Fibroblast of lung (primary cell): ENCODE measurements at regions not wholly inside any gene's neighbourhood (a gene's known extent, or its start where the extent isn't known, plus 50 kb on each side); places are given as distances from the start of the nearest gene placed in this dataset.

ENCODE experiments used
- DNase-seq, 2 donors: peaks; one replicate each; pipeline versions ENCODE4 v3.0.0 to v3.0.0-alpha.2; 2010; ENCODE audit warnings: low read depth in 2 of 2
- H2AFZ ChIP-seq: 2 replicates; pipeline ENCODE4 v1.5.1; 2012; ENCODE audit warnings: low read length, control low read depth, inconsistent platforms
- H3K27ac ChIP-seq: 2 replicates; pipeline ENCODE4 v1.5.1; 2011; ENCODE audit warnings: low read length, control low read depth; ENCODE audit not compliant: insufficient read depth
- H3K27me3 ChIP-seq: 2 replicates; pipeline ENCODE4 v1.5.1; 2011; ENCODE audit warnings: mild to moderate bottlenecking, low read length; ENCODE audit not compliant: control insufficient read depth, insufficient read depth
- H3K36me3 ChIP-seq: 2 replicates; pipeline ENCODE4 v1.5.1; 2011; ENCODE audit warnings: low read length; ENCODE audit not compliant: control insufficient read depth, insufficient read depth
- H3K4me1 ChIP-seq: 2 replicates; pipeline ENCODE4 v1.5.1; 2011; ENCODE audit warnings: low read length; ENCODE audit not compliant: control insufficient read depth, insufficient read depth; ENCODE audit errors: extremely low read depth
- H3K4me2 ChIP-seq: 2 replicates; pipeline ENCODE4 v1.5.1; 2011; ENCODE audit warnings: low read length, control low read depth; ENCODE audit not compliant: insufficient read depth; ENCODE audit errors: extremely low read depth
- H3K4me3 ChIP-seq, 4 experiments: fragments of 200-600 bp in 1 of 4; sonication (generic) in 1 of 4; replicated peaks in 1 of 4; 2 replicates each; pipeline ENCODE4 v1.5.1; 2011 to 2016; ENCODE audit warnings: low read length in 4 of 4, low read depth in 3 of 4, mild to moderate bottlenecking in 3 of 4, control low read depth in 2 of 4, inconsistent platforms in 1 of 4, mixed read lengths in 1 of 4; ENCODE audit not compliant: insufficient read depth in 1 of 4; ENCODE audit errors: control extremely low read depth in 1 of 4
- H3K79me2 ChIP-seq: 2 replicates; pipeline ENCODE4 v1.5.1; 2012; ENCODE audit warnings: mild to moderate bottlenecking, low read length, inconsistent platforms; ENCODE audit not compliant: control insufficient read depth, insufficient read depth
- H3K9ac ChIP-seq: 2 replicates; pipeline ENCODE4 v1.5.1; 2011; ENCODE audit warnings: mild to moderate bottlenecking, low read length, control low read depth; ENCODE audit not compliant: insufficient read depth
- H3K9me3 ChIP-seq: 2 replicates; pipeline ENCODE4 v1.5.1; 2012; ENCODE audit warnings: low read depth, low read length; ENCODE audit not compliant: control insufficient read depth, insufficient read depth
- H4K20me1 ChIP-seq: 2 replicates; pipeline ENCODE4 v1.5.1; 2011; ENCODE audit warnings: low read length; ENCODE audit not compliant: control insufficient read depth, insufficient read depth; ENCODE audit errors: extremely low read depth
- EZH2 ChIP-seq: IDR thresholded peaks from 2 replicates; pipeline ENCODE4 v1.5.1; 2012; ENCODE audit warnings: low read length, control low read depth, mild to moderate bottlenecking; ENCODE audit errors: missing control alignments
- TF ChIP-seq, protein P1 (sequence below), 2 donors: IDR thresholded peaks in 1 of 2; conservative IDR thresholded peaks in 1 of 2; 1 replicate in 1 of 2; 2 replicates in 1 of 2; pipeline ENCODE4 v1.5.1; 2011 to 2012; ENCODE audit warnings: low read length in 2 of 2, control low read depth in 1 of 2, inconsistent platforms in 1 of 2, low read depth in 1 of 2, mild to moderate bottlenecking in 1 of 2

DNA sequence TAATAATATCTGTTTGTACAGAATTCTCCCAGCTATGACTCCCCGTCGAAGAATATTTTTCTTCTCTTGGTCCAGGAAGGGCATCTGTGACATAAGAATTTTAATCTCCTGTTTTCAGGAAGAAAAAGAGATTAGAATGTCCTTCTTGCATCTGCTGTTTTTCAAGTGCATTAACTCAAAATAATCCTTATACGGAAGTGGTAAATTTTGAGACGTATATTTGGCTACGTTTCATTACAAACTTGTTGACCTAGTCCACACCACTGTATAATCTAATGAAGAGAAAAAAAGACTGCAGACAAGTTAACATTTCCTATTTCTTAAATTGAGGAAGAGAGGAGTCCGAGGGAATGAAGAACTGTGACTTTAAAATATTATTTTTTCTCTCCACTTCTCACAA lies 959.9 kb downstream of the DIAPH3 start:
- Histone ChIP-seq H3K4me1 (no peaks in the 10 kb centered on the region), H3K4me3 (no peak overlapping the region), H2AFZ (no peak overlapping the region), H3K27me3 (no peaks in the 10 kb centered on the region), H3K27ac (no peak overlapping the region), H3K9ac (no peak overlapping the region), H3K4me2 (no peak overlapping the region), H4K20me1 (no peaks in the 10 kb centered on the region), H3K36me3 (no peaks in the 10 kb centered on the region), H3K9me3 (no peaks in the 10 kb centered on the region), H3K79me2 (no peaks in the 10 kb centered on the region)
- no peak for DNase-seq
- no peak for TF ChIP-seq EZH2
- TF ChIP-seq, protein P1, sequence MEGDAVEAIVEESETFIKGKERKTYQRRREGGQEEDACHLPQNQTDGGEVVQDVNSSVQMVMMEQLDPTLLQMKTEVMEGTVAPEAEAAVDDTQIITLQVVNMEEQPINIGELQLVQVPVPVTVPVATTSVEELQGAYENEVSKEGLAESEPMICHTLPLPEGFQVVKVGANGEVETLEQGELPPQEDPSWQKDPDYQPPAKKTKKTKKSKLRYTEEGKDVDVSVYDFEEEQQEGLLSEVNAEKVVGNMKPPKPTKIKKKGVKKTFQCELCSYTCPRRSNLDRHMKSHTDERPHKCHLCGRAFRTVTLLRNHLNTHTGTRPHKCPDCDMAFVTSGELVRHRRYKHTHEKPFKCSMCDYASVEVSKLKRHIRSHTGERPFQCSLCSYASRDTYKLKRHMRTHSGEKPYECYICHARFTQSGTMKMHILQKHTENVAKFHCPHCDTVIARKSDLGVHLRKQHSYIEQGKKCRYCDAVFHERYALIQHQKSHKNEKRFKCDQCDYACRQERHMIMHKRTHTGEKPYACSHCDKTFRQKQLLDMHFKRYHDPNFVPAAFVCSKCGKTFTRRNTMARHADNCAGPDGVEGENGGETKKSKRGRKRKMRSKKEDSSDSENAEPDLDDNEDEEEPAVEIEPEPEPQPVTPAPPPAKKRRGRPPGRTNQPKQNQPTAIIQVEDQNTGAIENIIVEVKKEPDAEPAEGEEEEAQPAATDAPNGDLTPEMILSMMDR (conservative IDR thresholded peaks at IDR 0.05 in 1 of 2, IDR thresholded peaks at IDR 0.05 in 1 of 2; ENCODE audit: low read depth in 1 of 2, low read length in 2 of 2) = no peak

DNA sequence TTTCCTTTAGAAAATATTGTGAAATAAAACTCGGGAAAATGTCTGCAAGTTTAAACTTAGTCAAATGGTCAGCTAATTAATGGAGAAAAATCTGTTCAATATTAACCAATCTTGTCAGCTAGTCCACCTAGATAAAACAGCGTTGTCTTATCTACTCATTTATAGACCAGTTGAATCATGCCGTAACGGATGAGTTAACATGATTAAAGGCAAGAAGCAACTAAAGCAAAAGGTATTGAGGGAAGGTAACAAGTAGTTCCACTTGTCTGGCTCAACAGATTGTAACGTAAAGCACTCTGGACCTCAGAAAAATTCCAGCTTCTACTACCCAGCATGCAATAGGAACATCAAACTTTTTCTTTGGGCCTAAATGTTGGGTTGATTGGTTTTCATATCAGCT lies 958.2 kb downstream of the DIAPH3 start:
- no peak overlapping the region for H3K4me3 ChIP-seq
- H4K20me1 ChIP-seq = no peaks in the 10 kb centered on the region
- no peaks in the 10 kb centered on the region for H3K9me3 ChIP-seq
- H2AFZ ChIP-seq = no peak overlapping the region
- no peaks in the 10 kb centered on the region for H3K79me2 ChIP-seq
- no peak for DNase-seq
- H3K4me2 ChIP-seq = no peak overlapping the region
- H3K4me1 ChIP-seq = no peaks in the 10 kb centered on the region
- H3K9ac ChIP-seq = no peak overlapping the region
- H3K27me3 ChIP-seq = no peaks in the 10 kb centered on the region
- no peaks in the 10 kb centered on the region for H3K36me3 ChIP-seq
- TF ChIP-seq EZH2 = no peak
- TF ChIP-seq, protein P1 (conservative IDR thresholded peaks at IDR 0.05 in 1 of 2, IDR thresholded peaks at IDR 0.05 in 1 of 2; ENCODE audit: low read depth in 1 of 2, low read length in 2 of 2) = no peak
- no peak overlapping the region for H3K27ac ChIP-seq

DNA sequence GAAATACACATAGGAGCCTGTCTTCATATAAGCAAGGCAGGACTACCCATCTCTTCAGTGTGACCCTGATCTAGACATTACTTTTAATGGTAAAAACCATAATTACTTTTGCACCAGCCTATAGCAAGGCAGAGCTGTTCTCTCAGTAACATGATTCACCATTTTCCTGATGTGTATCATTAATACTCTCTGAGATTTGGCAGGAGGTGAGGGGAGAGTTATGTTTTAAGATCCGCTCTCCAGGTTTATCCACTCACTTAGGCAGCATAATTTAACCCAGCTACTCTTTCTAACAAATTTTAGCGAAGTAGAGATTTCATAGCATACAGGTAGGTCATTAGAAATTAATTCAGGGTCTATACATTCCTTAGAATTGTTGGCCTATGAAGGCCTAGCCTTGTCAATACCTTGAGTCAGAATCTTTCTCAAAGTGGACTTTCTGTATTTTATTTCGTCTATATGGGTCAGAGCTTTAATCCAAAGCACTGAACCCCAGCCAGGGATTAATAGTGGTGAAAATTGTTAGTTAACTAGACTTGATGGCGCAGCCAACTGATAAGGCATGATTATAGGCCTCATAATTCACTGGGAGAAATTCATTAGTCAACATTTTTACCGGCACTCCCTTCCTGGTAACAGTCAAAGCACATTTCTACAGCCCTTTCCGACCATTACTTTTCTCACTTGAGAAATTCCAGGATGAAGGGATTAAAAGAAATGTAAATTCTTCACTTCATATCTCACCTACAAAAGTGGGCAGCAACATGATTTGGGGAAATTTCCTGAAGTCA lies 955.1 kb downstream of the DIAPH3 start:
- Histone ChIP-seq H3K4me2 (no peak overlapping the region), H3K27me3 (no peaks in the 10 kb centered on the region), H2AFZ (no peak overlapping the region), H3K27ac (no peak overlapping the region), H3K4me1 (no peaks in the 10 kb centered on the region), H3K36me3 (no peaks in the 10 kb centered on the region), H3K9ac (no peak overlapping the region), H4K20me1 (no peaks in the 10 kb centered on the region), H3K9me3 (no peaks in the 10 kb centered on the region), H3K79me2 (no peaks in the 10 kb centered on the region), H3K4me3 (no peak overlapping the region)
- TF ChIP-seq EZH2 = no peak
- TF ChIP-seq, protein P1 (conservative IDR thresholded peaks at IDR 0.05 in 1 of 2, IDR thresholded peaks at IDR 0.05 in 1 of 2; ENCODE audit: low read depth in 1 of 2, low read length in 2 of 2) = no peak
- no peak for DNase-seq
